Endodermal cell (in vitro differentiated cells): ENCODE measurements at regions not wholly inside any gene's neighbourhood (a gene's known extent, or its start where the extent isn't known, plus 50 kb on each side); places are given as distances from the start of the nearest gene placed in this dataset.

Source experiments
- DNase-seq: peaks from one replicate; pipeline ENCODE4 v3.0.0-alpha.2; 2017
- H3K27ac ChIP-seq: 2 replicates; pipeline ENCODE4 v1.5.1; 2013; ENCODE audit warnings: mild to moderate bottlenecking, low read depth, low read length, moderate library complexity
- H3K27me3 ChIP-seq: 2 replicates; pipeline ENCODE4 v1.6.1; 2013; ENCODE audit warnings: mild to moderate bottlenecking, low read length, moderate library complexity; ENCODE audit not compliant: insufficient read depth, control insufficient read depth, poor library complexity, severe bottlenecking
- H3K36me3 ChIP-seq: 2 replicates; pipeline ENCODE4 v1.7.0; 2013; ENCODE audit warnings: mild to moderate bottlenecking, low read length, moderate library complexity; ENCODE audit not compliant: control insufficient read depth, insufficient read depth
- H3K4me1 ChIP-seq: one replicate; pipeline ENCODE4 v1.7.0; 2013; ENCODE audit warnings: low read length; ENCODE audit not compliant: control insufficient read depth, insufficient read depth
- H3K4me3 ChIP-seq: 2 replicates; pipeline ENCODE4 v1.5.1; 2013; ENCODE audit warnings: mild to moderate bottlenecking, low read length, moderate library complexity
- H3K9ac ChIP-seq: 2 replicates; pipeline ENCODE4 v1.6.1; 2013; ENCODE audit warnings: mild to moderate bottlenecking, low read length, moderate library complexity; ENCODE audit not compliant: poor library complexity, severe bottlenecking; ENCODE audit errors: extremely low read depth
- H3K9me3 ChIP-seq: 2 replicates; pipeline ENCODE4 v1.6.1; 2013; ENCODE audit warnings: mild to moderate bottlenecking, low read length, moderate library complexity; ENCODE audit not compliant: control insufficient read depth
- H3K27ac Mint-ChIP-seq: 2 replicates; pipeline ENCODE4 v1.8.0; 2020; ENCODE audit warnings: mixed read lengths
- H3K27me3 Mint-ChIP-seq: 2 replicates; pipeline ENCODE4 v1.8.0; 2021; ENCODE audit warnings: mild to moderate bottlenecking, mixed read lengths; ENCODE audit not compliant: insufficient read depth
- H3K36me3 Mint-ChIP-seq: 2 replicates; pipeline ENCODE4 v1.8.0; 2020; ENCODE audit warnings: low read depth, mixed read lengths
- H3K4me1 Mint-ChIP-seq: 2 replicates; pipeline ENCODE4 v1.8.0; 2020; ENCODE audit warnings: mixed read lengths
- H3K4me3 Mint-ChIP-seq: 2 replicates; pipeline ENCODE4 v1.8.0; 2020; ENCODE audit warnings: mild to moderate bottlenecking, moderate library complexity, mixed read lengths
- H3K9me3 Mint-ChIP-seq: 2 replicates; pipeline ENCODE4 v1.8.0; 2020; ENCODE audit warnings: mild to moderate bottlenecking, mixed read lengths
- CTCF ChIP-seq: fragments of 200-600 bp; sonication (generic); conservative IDR thresholded peaks from 2 replicates; pipeline ENCODE4 v1.5.0; 2021; ENCODE audit warnings: antibody characterized with exemption, mild to moderate bottlenecking
- WGBS, 2 experiments: methylation state at CpG; one replicate each; pipeline versions ENCODE4 v1.1.5 to v1.1.7; 2013; ENCODE audit warnings: missing lambda C conversion rate in 2 of 2, mixed read lengths in 1 of 2; ENCODE audit not compliant: insufficient coverage in 1 of 2, insufficient read length in 1 of 2; 5-methylcytosine and 5-hydroxymethylcytosine counted together

GRCh38 chr1:189336115-189337100 lies 1141.3 kb downstream of the BRINP3 start:
- H3K4me3 ChIP-seq = no peak overlapping the region
- H3K27me3 Mint-ChIP-seq = no peaks in the 10 kb centered on the region
- H3K9me3 Mint-ChIP-seq = peaks cover 1% of the 10 kb centered on the region
- 91 to 95% methylated on average over 10 to 17 of the region's 17 CpGs for WGBS, 2 experiments
- no peak for DNase-seq
- H3K4me1 Mint-ChIP-seq = no peaks in the 10 kb centered on the region
- no peak overlapping the region for H3K4me3 Mint-ChIP-seq
- no peak overlapping the region for H3K27ac ChIP-seq
- H3K36me3 Mint-ChIP-seq = no peaks in the 10 kb centered on the region
- TF ChIP-seq CTCF = no peak
- H3K9me3 ChIP-seq = no peaks in the 10 kb centered on the region
- no peaks in the 10 kb centered on the region for H3K4me1 ChIP-seq
- no peak overlapping the region for H3K27ac Mint-ChIP-seq
- H3K27me3 ChIP-seq = no peaks in the 10 kb centered on the region
- no peaks in the 10 kb centered on the region for H3K36me3 ChIP-seq
- H3K9ac ChIP-seq = no peak overlapping the region

- Histone ChIP-seq H3K27ac (no peak overlapping the region), H3K4me1 (no peaks in the 10 kb centered on the region), H3K4me3 (no peak overlapping the region), H3K9ac (no peak overlapping the region), H3K27me3 (no peaks in the 10 kb centered on the region), H3K9me3 (no peaks in the 10 kb centered on the region), H3K36me3 (no peaks in the 10 kb centered on the region)
- Mint-ChIP-seq H3K27ac (no peak overlapping the region), H3K27me3 (no peaks in the 10 kb centered on the region), H3K9me3 (no peaks in the 10 kb centered on the region), H3K4me1 (no peaks in the 10 kb centered on the region), H3K36me3 (no peaks in the 10 kb centered on the region), H3K4me3 (no peak overlapping the region)
- 93 to 95% methylated on average over 3 to 4 of the region's 4 CpGs for WGBS, 2 experiments
- TF ChIP-seq CTCF = no peak
- no peak for DNase-seq
Measured at GRCh38 chr1:189349607-189350006, 1128.1 kb downstream of the BRINP3 start.

GRCh38 chr1:189350983-189351616 lies 1126.6 kb downstream of the BRINP3 start:
- TF ChIP-seq CTCF = no peak
- Histone ChIP-seq H3K4me3 (no peak overlapping the region), H3K27me3 (no peaks in the 10 kb centered on the region), H3K36me3 (no peaks in the 10 kb centered on the region), H3K27ac (no peak overlapping the region), H3K9me3 (no peaks in the 10 kb centered on the region), H3K4me1 (no peaks in the 10 kb centered on the region), H3K9ac (no peak overlapping the region)
- WGBS, 2 experiments = 90 to 100% methylated on average over 1 to 3 of the region's 3 CpGs
- Mint-ChIP-seq H3K27me3 (no peaks in the 10 kb centered on the region), H3K9me3 (no peaks in the 10 kb centered on the region), H3K27ac (no peak overlapping the region), H3K4me1 (no peaks in the 10 kb centered on the region), H3K4me3 (no peak overlapping the region), H3K36me3 (no peaks in the 10 kb centered on the region)
- no peak for DNase-seq
